HEK293T (cell line): ENCODE measurements at regions not wholly inside any gene's neighbourhood (a gene's known extent, or its start where the extent isn't known, plus 50 kb on each side); places are given as distances from the start of the nearest gene placed in this dataset.
"Not testable (repeated sequence)": the region's sequence is repeated elsewhere in the genome, so short reads cannot be mapped to it uniquely, and the experiment has no call there.

ENCODE experiments used
- CTCF ChIA-PET: fragments of 350-600 bp; formaldehyde crosslinking; extraction: SDS; loops from one replicate; lab custom pipeline; 2021; ENCODE audit warnings: antibody characterized with exemption, inconsistent platforms; lab: Yijun Ruan, JAX
- POLR2A ChIA-PET: fragments of 350-600 bp; formaldehyde crosslinking; extraction: SDS; loops from one replicate; lab custom pipeline; 2020; ENCODE audit warnings: antibody characterized with exemption, inconsistent platforms; lab: Yijun Ruan, JAX
- DNase-seq: peaks from one replicate; pipeline ENCODE4 v3.0.0; 2012; ENCODE audit warnings: mixed read lengths; ENCODE audit errors: extremely low spot score
- BHLHE40 ChIP-seq: fragments of 450-650 bp; IDR thresholded peaks from 2 replicates; pipeline ENCODE4 v1.6.1; 2016; ENCODE audit warnings: mild to moderate bottlenecking, moderate library complexity, borderline replicate concordance
- CTBP1 ChIP-seq: fragments of 450-650 bp; IDR thresholded peaks from 2 replicates; pipeline ENCODE4 v1.6.1; 2016; ENCODE audit warnings: borderline replicate concordance
- FOXA1 ChIP-seq: fragments of 450-650 bp; IDR thresholded peaks from 2 replicates; pipeline ENCODE4 v1.6.1; 2016; ENCODE audit warnings: mild to moderate bottlenecking
- FOXM1 ChIP-seq: fragments of 450-650 bp; IDR thresholded peaks from 2 replicates; pipeline ENCODE4 v1.6.1; 2017; ENCODE audit warnings: mild to moderate bottlenecking, borderline replicate concordance
- L3MBTL2 ChIP-seq: fragments of 450-650 bp; conservative IDR thresholded peaks from 2 replicates; pipeline ENCODE4 v1.6.1; 2016; ENCODE audit warnings: mild to moderate bottlenecking
- NFRKB ChIP-seq: fragments of 450-650 bp; IDR thresholded peaks from 2 replicates; pipeline ENCODE4 v1.6.1; 2016; ENCODE audit warnings: mild to moderate bottlenecking, moderate library complexity
- SP1 ChIP-seq: fragments of 450-650 bp; IDR thresholded peaks from 2 replicates; pipeline ENCODE4 v1.6.1; 2017
- TARDBP ChIP-seq: fragments of 450-650 bp; IDR thresholded peaks from 2 replicates; pipeline ENCODE4 v1.6.1; 2016
- ZNF384 ChIP-seq: fragments of 450-650 bp; IDR thresholded peaks from 2 replicates; pipeline ENCODE4 v1.6.1; 2016
- TF ChIP-seq, protein P1 (sequence below): fragments of 450-650 bp; IDR thresholded peaks from 2 replicates; pipeline ENCODE4 v1.6.1; 2016

DNA sequence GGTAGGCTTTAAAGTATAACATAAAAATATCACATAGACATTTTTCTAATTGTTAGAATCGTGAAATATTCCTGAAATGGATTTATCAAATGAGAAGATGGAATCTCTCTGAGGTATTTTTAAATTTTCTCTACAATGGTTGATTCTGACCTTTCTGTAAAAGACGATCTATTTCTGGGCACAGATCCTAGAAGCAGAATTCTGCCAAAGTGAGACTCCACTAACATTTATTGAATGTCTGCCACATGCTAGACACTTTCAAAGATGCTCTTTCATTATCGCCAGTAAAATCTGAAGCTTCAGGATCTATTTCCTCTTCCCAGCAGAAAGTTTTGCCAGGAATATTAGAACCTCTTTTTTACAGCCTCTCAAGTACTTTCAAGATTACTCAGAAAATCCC is 64.1 kb upstream of the TMEM45B start:
- ChIA-PET CTCF (interaction anchor here (0.7 kb wide), 1 partner anchor 1376 kb away, joined by 3 read pairs; no protein-coding TSS in a partner anchor), POLR2A (no interaction called here)
- no peak for DNase-seq

DNA sequence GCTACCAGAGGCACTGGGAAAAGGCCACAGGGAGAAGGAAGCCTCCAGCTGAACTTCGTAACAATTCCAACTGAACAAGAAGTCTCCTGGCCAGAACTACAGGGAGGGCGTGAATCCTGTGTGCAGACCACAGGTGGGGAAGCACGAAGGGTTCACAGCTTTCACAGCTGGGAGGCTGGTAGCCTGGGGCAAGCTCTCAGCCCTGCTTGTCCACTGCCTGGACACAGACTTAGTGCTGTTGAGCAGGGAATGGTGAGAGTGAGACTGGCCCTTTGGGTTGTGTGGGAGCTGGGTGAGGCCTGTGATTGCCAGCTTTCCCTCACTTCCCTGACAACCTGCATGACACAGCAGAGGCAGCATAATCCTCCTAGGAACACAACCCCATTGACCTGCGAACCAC is 52.1 kb upstream of the TMEM45B start:
- POLR2A ChIA-PET, CTCF ChIA-PET, DNase-seq: not testable (repeated sequence)

More for the DNA sequence above, 64.1 kb upstream of the TMEM45B start:
- TF ChIP-seq BHLHE40, result no peak
- TF ChIP-seq CTBP1, result no peak
- TF ChIP-seq, protein P1, sequence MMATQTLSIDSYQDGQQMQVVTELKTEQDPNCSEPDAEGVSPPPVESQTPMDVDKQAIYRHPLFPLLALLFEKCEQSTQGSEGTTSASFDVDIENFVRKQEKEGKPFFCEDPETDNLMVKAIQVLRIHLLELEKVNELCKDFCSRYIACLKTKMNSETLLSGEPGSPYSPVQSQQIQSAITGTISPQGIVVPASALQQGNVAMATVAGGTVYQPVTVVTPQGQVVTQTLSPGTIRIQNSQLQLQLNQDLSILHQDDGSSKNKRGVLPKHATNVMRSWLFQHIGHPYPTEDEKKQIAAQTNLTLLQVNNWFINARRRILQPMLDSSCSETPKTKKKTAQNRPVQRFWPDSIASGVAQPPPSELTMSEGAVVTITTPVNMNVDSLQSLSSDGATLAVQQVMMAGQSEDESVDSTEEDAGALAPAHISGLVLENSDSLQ, result no peak
- TF ChIP-seq TARDBP, result no peak
- TF ChIP-seq FOXA1, result no peak
- TF ChIP-seq SP1, result no peak
- no peak for TF ChIP-seq NFRKB
- TF ChIP-seq ZNF384, result no peak
- TF ChIP-seq FOXM1, result no peak
- TF ChIP-seq L3MBTL2, result no peak

DNA sequence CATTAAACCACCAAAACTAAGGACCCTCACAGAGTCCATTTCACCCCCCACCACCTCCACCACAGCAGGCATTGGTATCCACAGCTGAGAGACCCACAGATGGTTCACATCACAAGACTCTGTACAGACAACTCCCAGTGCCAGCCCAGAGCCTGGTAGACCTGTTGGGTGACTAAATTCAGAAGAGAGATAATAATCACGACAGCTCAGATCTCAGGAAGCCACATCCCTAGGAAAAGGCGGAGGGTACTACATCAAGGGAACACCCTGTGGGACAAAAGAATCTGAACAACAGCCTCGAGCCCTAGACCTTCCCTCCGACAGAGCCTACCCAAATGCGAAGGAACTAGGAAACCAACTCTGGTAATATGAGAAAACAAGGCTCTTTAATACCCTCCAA is 51.4 kb upstream of the TMEM45B start:
- POLR2A ChIA-PET, DNase-seq, CTCF ChIA-PET: not testable (repeated sequence)
